Psoas muscle (tissue), 7 donors: ENCODE measurements at regions not wholly inside any gene's neighbourhood (a gene's known extent, or its start where the extent isn't known, plus 50 kb on each side); places are given as distances from the start of the nearest gene placed in this dataset.

Source experiments
- ATAC-seq, 4 donors: fragments of 200-7000 bp; cut with Tn5 transposase; one replicate each; pipeline ENCODE4 v1.9.1; 2020; ENCODE audit warnings: moderate library complexity in 3 of 4, mild to moderate bottlenecking in 2 of 4
- DNase-seq, 2 donors: peaks; one replicate each; pipeline ENCODE4 v3.0.0-alpha.2; 2020
- H3K27ac ChIP-seq: fragments of 200-600 bp; one replicate; pipeline ENCODE4 v1.8.0; 2022
- H3K27me3 ChIP-seq, 3 donors: fragments of 200-600 bp in 1 of 3; one replicate each; pipeline versions ENCODE4 v1.6.1 to v1.8.0; 2013 to 2022; ENCODE audit warnings: low read length in 2 of 3, mild to moderate bottlenecking in 2 of 3, moderate library complexity in 1 of 3; ENCODE audit not compliant: insufficient read depth in 3 of 3
- H3K36me3 ChIP-seq, 2 donors: fragments of 200-600 bp in 1 of 2; one replicate each; pipeline versions ENCODE4 v1.6.1 to v1.8.0; 2013 to 2022; ENCODE audit warnings: low read depth in 1 of 2, mild to moderate bottlenecking in 1 of 2, moderate library complexity in 1 of 2; ENCODE audit not compliant: insufficient read depth in 1 of 2
- H3K4me1 ChIP-seq: fragments of 200-600 bp; one replicate; pipeline ENCODE4 v1.8.0; 2022
- H3K4me3 ChIP-seq: fragments of 200-600 bp; one replicate; pipeline ENCODE4 v1.8.0; 2022; ENCODE audit warnings: mild to moderate bottlenecking
- H3K9me3 ChIP-seq: fragments of 200-600 bp; one replicate; pipeline ENCODE4 v1.8.0; 2022
- CTCF ChIP-seq: fragments of 200-600 bp; IDR thresholded peaks from one replicate; pipeline ENCODE4 v1.8.0; 2022; ENCODE audit warnings: antibody characterized with exemption
- WGBS, 3 donors: extraction: QIAGEN DNeasy Blood & Tissue Kit; methylation state at CpG; one replicate each; pipeline versions ENCODE4 v1.1.6 to v1.1.7; 2013; 5-methylcytosine and 5-hydroxymethylcytosine counted together
- intact Hi-C, 2 donors: fragments of 100-400 bp; cut with DNase I; formaldehyde crosslinking; loops; one replicate each; pipeline versions ENCODE4 v1.11.0 to v1.14.2; 2022
- donor health status: healthy with polysubstance abuse.
- donor health status: DM: no; HTN: no; CAD: no; lungs with moderate emphysema.
- donor health status: Bipolar disorder and iron deficiency.
- donor health status: healthy.
- donor health status: DM: yes; HTN: yes; CAD: no.
- donor health status: DM: no; HTN: no; CAD: no.
- donor health status: DM: yes; HTN: yes; CAD: no.

- TF ChIP-seq CTCF, result no peak
- no peaks in the 10 kb centered on the region for H3K9me3 ChIP-seq
- DNase-seq (no peak), ATAC-seq (no peak)
- no peak overlapping the region for H3K27ac ChIP-seq
- 80 to 84% (median 82%) methylated on average over 3 of the region's 3 CpGs for WGBS, 3 donors
- no peaks in the 10 kb centered on the region for H3K27me3 ChIP-seq
- H3K4me3 ChIP-seq, result no peak overlapping the region
- intact Hi-C loops, result no loop called here
- no peaks in the 10 kb centered on the region for H3K36me3 ChIP-seq
- no peaks in the 10 kb centered on the region for H3K4me1 ChIP-seq
Measured at GRCh38 chr3:154764856-154765640, 315.1 kb upstream of the MME start.

GRCh38 chr3:154762486-154762885 is 317.6 kb upstream of the MME start:
- intact Hi-C loops, result no loop called here
- no peak for TF ChIP-seq CTCF
- no peak overlapping the region for H3K27ac ChIP-seq
- 93 to 99% (median 98%) methylated on average over 3 of the region's 3 CpGs for WGBS, 3 donors
- no peaks in the 10 kb centered on the region for H3K9me3 ChIP-seq
- no peaks in the 10 kb centered on the region for H3K27me3 ChIP-seq
- H3K4me3 ChIP-seq, result no peak overlapping the region
- peaks cover 7% of the 10 kb centered on the region for H3K4me1 ChIP-seq
- no peaks in the 10 kb centered on the region for H3K36me3 ChIP-seq
- DNase-seq (no peak), ATAC-seq (no peak)

GRCh38 chr3:154759966-154760365 is 320.2 kb upstream of the MME start:
- 79 to 86% (median 84%) methylated on average over 3 of the region's 3 CpGs for WGBS, 3 donors
- no peak overlapping the region for H3K4me3 ChIP-seq
- H3K27ac ChIP-seq, result no peak overlapping the region
- intact Hi-C loops, result loop anchor here (2.0 to 5.0 kb wide), 3 partner anchors 562 to 942 kb away; no protein-coding TSS in a partner anchor
- H3K4me1 ChIP-seq, result peaks cover 7% of the 10 kb centered on the region
- H3K36me3 ChIP-seq, result no peaks in the 10 kb centered on the region
- TF ChIP-seq CTCF, result no peak
- no peak for ATAC-seq
- no peak for DNase-seq
- H3K9me3 ChIP-seq, result no peaks in the 10 kb centered on the region
- H3K27me3 ChIP-seq, result no peaks in the 10 kb centered on the region

GRCh38 chr3:154758109-154758868 is 321.8 kb upstream of the MME start:
- peak in 1 of 4 donors; percentile 67 for ATAC-seq
- intact Hi-C loops, result loop anchor here (2.0 to 5.0 kb wide), 3 partner anchors 564 to 944 kb away; no protein-coding TSS in a partner anchor
- 19 to 24% (median 24%) methylated on average over 5 of the region's 5 CpGs for WGBS, 3 donors

More at GRCh38 chr3:154758109-154758868, 321.8 kb upstream of the MME start:
- no peak for DNase-seq
- H3K9me3 ChIP-seq, result no peaks in the 10 kb centered on the region
- H3K27ac ChIP-seq, result no peak overlapping the region
- H3K27me3 ChIP-seq, result no peaks in the 10 kb centered on the region
- no peaks in the 10 kb centered on the region for H3K36me3 ChIP-seq
- peak; percentile 63 for TF ChIP-seq CTCF
- peaks cover 7% of the 10 kb centered on the region for H3K4me1 ChIP-seq
- H3K4me3 ChIP-seq, result no peak overlapping the region
